Breast epithelium (tissue), 4 donors: ENCODE measurements at regions not wholly inside any gene's neighbourhood (a gene's known extent, or its start where the extent isn't known, plus 50 kb on each side); places are given as distances from the start of the nearest gene placed in this dataset.

Experiments
- DNase-seq, 2 donors: peaks; one replicate each; pipeline ENCODE4 v3.0.0-alpha.2; 2019; ENCODE audit warnings: low spot score in 2 of 2
- H3K27ac ChIP-seq, 2 donors: fragments of 200-600 bp; sonication (generic) in 1 of 2; one replicate each; pipeline ENCODE4 v1.5.1; 2016 to 2019; ENCODE audit warnings: mild to moderate bottlenecking in 1 of 2
- H3K27me3 ChIP-seq, 2 donors: fragments of 200-600 bp; sonication (generic) in 1 of 2; one replicate each; pipeline versions ENCODE4 v1.5.1 to v1.6.0; 2017 to 2019; ENCODE audit warnings: control low read depth in 1 of 2, mild to moderate bottlenecking in 1 of 2
- H3K36me3 ChIP-seq: fragments of 200-600 bp; one replicate; pipeline ENCODE4 v1.5.1; 2019
- H3K4me1 ChIP-seq, 2 donors: fragments of 200-600 bp; sonication (generic); one replicate each; pipeline ENCODE4 v1.5.1; 2016 to 2019; ENCODE audit warnings: control low read depth in 1 of 2
- H3K4me3 ChIP-seq, 3 donors: fragments of 200-600 bp; sonication (generic); 1 replicate in 2 of 3; 2 replicates in 1 of 3; pipeline ENCODE4 v1.5.1; 2016 to 2019; ENCODE audit warnings: mild to moderate bottlenecking in 3 of 3, moderate library complexity in 2 of 3
- H3K9me3 ChIP-seq, 2 donors: fragments of 200-600 bp; sonication (generic) in 1 of 2; one replicate each; pipeline ENCODE4 v1.5.1; 2016 to 2019; ENCODE audit warnings: control low read depth in 1 of 2
- CTCF ChIP-seq, 3 donors: fragments of 450-650 bp; IDR thresholded peaks; one replicate each; pipeline ENCODE4 v1.5.1; 2016 to 2017; ENCODE audit warnings: antibody characterized with exemption in 3 of 3, mild to moderate bottlenecking in 3 of 3, moderate library complexity in 3 of 3
- POLR2A ChIP-seq: fragments of 450-650 bp; IDR thresholded peaks from one replicate; pipeline ENCODE4 v1.6.1; 2016; ENCODE audit warnings: antibody characterized with exemption, mild to moderate bottlenecking, moderate library complexity
- POLR2AphosphoS5 ChIP-seq, 3 donors: sonication (generic); formaldehyde crosslinking; IDR thresholded peaks; one replicate each; pipeline ENCODE4 v1.6.1; 2017; ENCODE audit warnings: antibody characterized with exemption in 3 of 3
- intact Hi-C: fragments of 100-400 bp; cut with DNase I; formaldehyde crosslinking; loops from one replicate; pipeline ENCODE4 v1.15.1; 2023; ENCODE audit warnings: low total_unique reads

DNA sequence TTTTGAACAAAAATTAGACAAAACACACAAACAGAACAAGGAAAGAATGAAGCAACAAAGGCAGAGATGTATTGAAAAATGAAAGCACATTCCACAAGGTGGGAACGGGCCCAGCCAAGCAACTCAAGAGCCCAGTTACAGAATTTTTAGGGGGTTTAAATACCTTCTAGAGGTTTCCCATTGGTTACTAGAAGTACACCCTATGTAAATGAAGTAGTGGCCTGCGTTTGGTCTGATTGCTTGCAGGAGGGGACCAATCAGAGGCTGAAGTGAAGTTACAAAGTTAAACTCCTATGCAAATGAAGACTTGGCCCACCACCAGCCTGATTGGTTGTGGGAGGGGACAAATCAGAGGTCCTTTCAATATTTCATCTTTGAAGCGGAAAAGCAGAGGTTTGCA, 593.7 kb upstream of the MMS22L start:
- H3K36me3 ChIP-seq: no peaks in the 10 kb centered on the region
- no peak overlapping the region for H3K4me3 ChIP-seq
- TF ChIP-seq POLR2AphosphoS5 (IDR thresholded peaks at IDR 0.05): no peak
- no peak for TF ChIP-seq CTCF (IDR thresholded peaks at IDR 0.05)
- TF ChIP-seq POLR2A: no peak
- peaks cover 0 to 6% of the 10 kb centered on the region in 2 donors for H3K9me3 ChIP-seq
- no peak overlapping the region for H3K27ac ChIP-seq
- intact Hi-C loops: no loop called here
- no peaks in the 10 kb centered on the region for H3K4me1 ChIP-seq
- no peak for DNase-seq
- H3K27me3 ChIP-seq: no peaks in the 10 kb centered on the region

- no peaks in the 10 kb centered on the region for H3K36me3 ChIP-seq
- intact Hi-C loops: no loop called here
- no peaks in the 10 kb centered on the region for H3K4me1 ChIP-seq
- H3K4me3 ChIP-seq: no peak overlapping the region
- DNase-seq: no peak
- H3K27ac ChIP-seq: no peak overlapping the region
- no peaks in the 10 kb centered on the region for H3K9me3 ChIP-seq
- TF ChIP-seq CTCF (IDR thresholded peaks at IDR 0.05) (no peak), POLR2A (no peak), POLR2AphosphoS5 (IDR thresholded peaks at IDR 0.05) (no peak)
- no peaks in the 10 kb centered on the region for H3K27me3 ChIP-seq
Measured at GRCh38 chr6:97882755-97883154, 599.7 kb upstream of the MMS22L start.

- no peaks in the 10 kb centered on the region for H3K9me3 ChIP-seq
Measured at GRCh38 chr6:97885325-97885724, 602.3 kb upstream of the MMS22L start.

GRCh38 chr6:97885828-97886227, 602.8 kb upstream of the MMS22L start:
- Histone ChIP-seq H3K4me3 (no peak overlapping the region), H3K27me3 (no peaks in the 10 kb centered on the region), H3K4me1 (no peaks in the 10 kb centered on the region), H3K27ac (no peak overlapping the region), H3K9me3 (no peaks in the 10 kb centered on the region), H3K36me3 (no peaks in the 10 kb centered on the region)
- no peak for TF ChIP-seq CTCF (IDR thresholded peaks at IDR 0.05)
- TF ChIP-seq POLR2AphosphoS5 (IDR thresholded peaks at IDR 0.05): no peak
- no peak for TF ChIP-seq POLR2A
- intact Hi-C loops: loop anchor here (5.0 kb wide), 1 partner anchor 466 kb away; no protein-coding TSS in a partner anchor
- DNase-seq: no peak

More at GRCh38 chr6:97885325-97885724, 602.3 kb upstream of the MMS22L start:
- intact Hi-C loops: loop anchor here (5.0 kb wide), 1 partner anchor 467 kb away; no protein-coding TSS in a partner anchor
- TF ChIP-seq POLR2AphosphoS5 (IDR thresholded peaks at IDR 0.05) (no peak), POLR2A (no peak), CTCF (IDR thresholded peaks at IDR 0.05) (no peak)
- Histone ChIP-seq H3K27ac (no peak overlapping the region), H3K4me1 (no peaks in the 10 kb centered on the region), H3K27me3 (no peaks in the 10 kb centered on the region), H3K36me3 (no peaks in the 10 kb centered on the region), H3K4me3 (no peak overlapping the region)
- DNase-seq: no peak

GRCh38 chr6:97901531-97901930, 618.5 kb upstream of the MMS22L start:
- DNase-seq: no peak
- Histone ChIP-seq H3K4me3 (no peak overlapping the region), H3K36me3 (no peaks in the 10 kb centered on the region), H3K27ac (no peak overlapping the region), H3K27me3 (no peaks in the 10 kb centered on the region), H3K9me3 (no peaks in the 10 kb centered on the region), H3K4me1 (no peaks in the 10 kb centered on the region)
- TF ChIP-seq POLR2A: no peak
- TF ChIP-seq CTCF (IDR thresholded peaks at IDR 0.05): no peak
- TF ChIP-seq POLR2AphosphoS5 (IDR thresholded peaks at IDR 0.05): no peak
- intact Hi-C loops: no loop called here
